GM12873 (cell line): ENCODE measurements at regions not wholly inside any gene's neighbourhood (a gene's known extent, or its start where the extent isn't known, plus 50 kb on each side); places are given as distances from the start of the nearest gene placed in this dataset.

Experiments
- CTCF ChIP-seq: IDR thresholded peaks from 2 replicates; pipeline ENCODE4 v1.5.1; 2012; ENCODE audit warnings: low read depth, mild to moderate bottlenecking, moderate library complexity, low read length, control low read depth; ENCODE audit not compliant: insufficient read depth; ENCODE audit errors: missing control alignments

GRCh38 chr6:156713548-156713947 lies 63.6 kb upstream of the ARID1B start:
- TF ChIP-seq CTCF, result no peak

- TF ChIP-seq CTCF, result no peak
These were observed 66.7 kb upstream of the ARID1B start for GRCh38 chr6:156710479-156710878.

- TF ChIP-seq CTCF, result no peak
These were observed 69.4 kb upstream of the ARID1B start for GRCh38 chr6:156707818-156708217.

GRCh38 chr6:156703719-156704118 lies 73.5 kb upstream of the ARID1B start:
- no peak for TF ChIP-seq CTCF

GRCh38 chr6:156701966-156702365 lies 75.2 kb upstream of the ARID1B start:
- TF ChIP-seq CTCF, result no peak

GRCh38 chr6:156700440-156701057 lies 76.6 kb upstream of the ARID1B start:
- TF ChIP-seq CTCF, result no peak

GRCh38 chr6:156699935-156700334 lies 77.2 kb upstream of the ARID1B start:
- TF ChIP-seq CTCF, result no peak
